HG03521 (cell line): ENCODE measurements at regions not wholly inside any gene's neighbourhood (a gene's known extent, or its start where the extent isn't known, plus 50 kb on each side); places are given as distances from the start of the nearest gene placed in this dataset.

Experiments used
- ATAC-seq: cut with Tn5 transposase; IDR thresholded peaks from one replicate; pipeline ENCODE4 v1.9.1; 2021; ENCODE audit warnings: mild to moderate bottlenecking, moderate library complexity; ENCODE audit not compliant: unreplicated experiment

DNA sequence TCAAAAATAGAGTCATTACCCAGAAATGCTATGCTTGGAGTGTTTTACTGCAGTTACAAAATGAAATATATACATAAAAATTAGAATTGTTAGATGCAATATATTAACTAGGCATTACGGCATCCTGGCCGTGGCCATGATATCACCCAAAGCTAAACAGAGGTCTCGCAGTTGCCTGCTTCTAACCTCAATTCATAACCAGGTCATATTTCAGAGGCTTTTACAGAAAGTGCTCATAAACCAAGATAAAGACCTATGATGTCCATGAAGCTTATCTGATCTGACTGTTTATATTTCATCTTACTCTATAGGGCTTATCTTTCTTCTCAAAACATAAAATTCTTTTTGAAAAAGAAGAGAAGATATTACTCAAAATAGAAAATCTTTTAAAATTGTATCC lies 664.5 kb upstream of the SALL1 start:
- no peak for ATAC-seq

DNA sequence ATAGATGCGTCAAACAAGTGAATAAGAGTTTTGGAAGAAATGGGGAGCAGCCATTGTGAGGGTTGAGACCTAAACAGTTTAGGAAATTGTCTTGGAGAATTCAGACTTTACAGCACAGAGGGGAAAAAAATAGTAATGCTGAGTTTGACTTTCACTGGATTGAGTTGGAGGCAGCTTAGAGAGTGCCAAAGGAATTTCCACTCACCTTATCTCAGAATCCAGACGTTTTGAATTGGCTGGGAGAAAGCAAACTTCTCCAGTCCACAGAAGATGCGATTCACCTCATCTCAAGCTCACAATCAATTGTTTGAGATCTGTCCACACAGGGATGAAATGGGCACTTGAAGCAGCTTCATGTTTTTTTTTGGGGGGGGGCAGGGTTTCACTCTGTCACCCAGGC lies 663.5 kb upstream of the SALL1 start:
- no peak for ATAC-seq

DNA sequence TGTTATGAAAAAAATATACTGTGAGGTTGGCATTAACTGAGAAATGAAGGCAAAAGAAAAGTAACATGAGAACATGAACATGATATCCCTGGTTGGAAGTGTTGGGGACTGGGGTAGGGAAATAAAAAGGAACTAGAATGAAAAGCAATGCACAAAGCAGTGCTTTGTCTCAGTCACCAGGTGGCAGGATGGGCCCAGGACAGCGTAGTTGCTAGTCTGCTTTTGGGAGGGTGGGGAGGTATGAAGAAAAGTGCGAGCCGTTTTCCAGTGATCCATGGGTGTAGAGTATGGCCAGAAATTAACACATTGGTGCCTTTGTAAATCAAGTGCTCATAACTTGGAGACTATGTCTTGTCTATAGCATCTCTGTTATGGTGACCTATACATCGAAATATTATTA lies 662.5 kb upstream of the SALL1 start:
- no peak for ATAC-seq

DNA sequence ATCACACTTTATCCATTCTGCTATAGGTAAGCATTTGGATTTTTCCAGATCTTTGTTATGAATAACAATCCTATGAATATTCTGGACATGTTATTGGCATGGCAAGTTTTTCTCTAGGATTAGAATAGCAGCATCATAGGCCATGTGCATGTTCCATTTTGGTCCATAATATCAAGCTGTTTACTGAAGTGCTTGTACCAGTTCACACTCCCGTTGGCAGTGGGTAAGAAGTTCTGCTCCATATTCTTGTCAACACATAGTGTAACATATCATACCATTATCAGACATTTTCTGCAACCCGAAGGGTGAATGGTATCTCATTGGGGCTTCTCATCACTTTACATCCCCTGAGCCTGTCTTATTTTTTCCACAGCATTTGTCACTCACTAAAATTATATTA lies 661.9 kb upstream of the SALL1 start:
- ATAC-seq: no peak

DNA sequence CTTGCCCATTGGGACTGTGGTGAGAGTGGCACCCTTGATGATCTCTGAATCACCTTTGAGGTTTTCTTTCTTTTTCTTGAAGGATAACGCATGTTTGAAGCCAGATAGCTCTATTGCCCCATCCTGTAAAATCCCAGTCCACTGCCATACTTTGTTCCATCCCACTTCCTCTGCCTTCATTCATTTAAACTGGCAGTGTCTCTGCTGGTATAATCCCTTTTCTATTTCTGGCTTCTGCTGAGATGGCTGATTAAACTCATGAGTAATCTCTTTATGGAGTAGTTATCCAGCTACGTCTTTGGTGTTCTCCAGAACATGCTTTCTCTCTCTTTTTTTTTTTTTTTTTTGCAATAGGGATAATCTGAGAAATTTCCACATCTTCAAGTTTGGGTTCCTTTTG lies 656.5 kb upstream of the SALL1 start:
- ATAC-seq: no peak

DNA sequence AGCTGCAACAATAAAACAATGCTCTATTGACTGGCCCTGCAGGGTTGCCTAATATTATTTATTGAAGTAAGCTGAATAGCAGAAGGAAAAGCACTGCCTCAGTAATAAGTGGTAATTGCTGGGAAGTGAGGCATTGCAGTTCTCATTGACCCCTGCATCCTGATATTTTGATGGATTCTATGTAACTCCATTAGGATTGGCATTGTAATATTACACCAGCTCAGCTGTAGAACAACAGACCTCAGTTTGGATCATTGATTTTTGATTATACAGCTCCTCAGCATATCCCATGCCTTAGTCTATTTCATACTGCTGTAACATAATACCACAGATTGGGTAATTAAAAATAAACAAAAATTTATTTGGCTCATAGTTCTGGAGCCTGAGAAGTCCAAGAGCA lies 650.6 kb upstream of the SALL1 start:
- ATAC-seq: no peak

DNA sequence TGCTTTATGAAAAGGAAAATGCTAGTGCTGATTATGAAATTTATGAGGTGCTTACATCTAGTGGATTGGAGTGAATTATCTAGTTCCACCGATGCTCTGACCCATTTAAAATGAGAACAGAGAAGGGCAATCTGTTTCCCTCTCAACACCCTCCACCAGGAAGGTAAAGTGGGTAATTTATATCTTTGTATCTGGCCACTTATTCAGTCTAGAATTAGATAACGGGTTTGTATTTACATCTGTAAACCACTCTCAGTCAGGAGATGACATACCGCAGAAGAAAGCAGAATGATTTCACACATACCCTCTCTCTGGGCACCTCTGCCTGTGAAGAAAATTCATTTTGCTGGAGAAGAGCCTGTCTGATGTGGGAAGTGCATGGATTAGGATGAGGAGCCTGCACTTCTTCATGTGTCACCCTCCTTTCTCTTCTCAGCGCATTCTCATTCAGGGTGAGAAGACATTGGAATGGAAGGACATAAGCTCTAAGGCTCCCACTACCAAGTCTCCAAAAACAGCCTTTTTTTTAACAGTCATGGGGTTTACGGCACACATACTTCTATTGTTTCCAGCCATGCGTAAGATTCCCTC lies 646.7 kb upstream of the SALL1 start:
- ATAC-seq: no peak

DNA sequence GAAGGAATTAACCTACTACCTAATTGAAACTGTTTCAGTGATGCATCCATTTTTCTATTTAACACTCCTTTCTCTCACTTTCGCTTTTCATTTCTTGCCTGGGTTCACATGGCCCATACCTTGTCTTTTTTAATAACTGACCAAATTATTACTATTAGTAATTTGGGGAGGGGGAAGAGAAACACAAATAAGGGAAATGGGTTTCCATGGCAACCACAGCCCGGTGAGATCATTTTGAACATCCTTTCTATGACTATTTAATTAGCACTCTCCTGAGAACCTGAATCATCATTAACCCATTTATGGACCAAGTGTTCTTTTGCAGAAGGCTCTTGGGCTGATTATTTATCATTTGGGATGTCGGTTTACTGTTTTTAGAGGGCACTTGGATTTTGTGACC lies 628.2 kb upstream of the SALL1 start:
- ATAC-seq: no peak

DNA sequence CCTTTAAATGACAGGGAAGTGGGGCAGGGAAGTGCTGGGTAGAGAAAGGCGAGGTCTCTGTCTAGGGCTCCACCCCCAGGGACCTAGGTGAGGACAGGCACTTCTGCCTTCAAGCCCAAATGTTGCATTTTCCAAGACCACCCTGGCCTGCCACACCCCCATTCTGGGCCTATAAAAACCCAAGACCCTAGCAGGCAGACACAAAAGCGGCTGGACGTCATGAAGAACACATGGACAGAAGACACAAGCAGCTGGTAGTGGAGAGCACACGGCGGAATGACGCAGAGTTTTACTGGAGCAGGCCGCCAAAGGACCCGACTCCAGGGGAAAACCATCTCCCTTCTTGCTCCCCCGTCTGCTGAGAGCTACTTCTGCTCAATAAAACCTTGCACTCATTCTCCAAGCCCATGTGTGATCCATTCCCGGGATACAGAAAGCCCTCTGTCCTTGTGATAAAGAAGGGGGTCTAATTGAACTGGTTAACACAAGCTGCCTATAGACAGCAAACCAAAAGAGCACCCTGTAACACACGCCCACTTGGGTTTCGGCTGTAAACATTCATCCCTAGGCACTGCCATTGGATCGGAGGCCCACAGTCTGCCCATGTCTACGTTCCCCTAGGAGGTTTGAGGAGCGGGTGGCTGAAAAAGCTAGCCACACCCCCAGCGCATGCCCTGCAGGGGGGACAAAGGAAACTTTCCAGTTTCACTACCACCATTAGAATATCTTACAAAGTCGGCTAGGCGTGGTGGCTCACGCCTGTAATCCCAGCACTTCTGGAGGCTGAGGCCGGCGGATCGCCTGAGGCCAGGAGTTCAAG lies 622.2 kb upstream of the SALL1 start:
- no peak for ATAC-seq

DNA sequence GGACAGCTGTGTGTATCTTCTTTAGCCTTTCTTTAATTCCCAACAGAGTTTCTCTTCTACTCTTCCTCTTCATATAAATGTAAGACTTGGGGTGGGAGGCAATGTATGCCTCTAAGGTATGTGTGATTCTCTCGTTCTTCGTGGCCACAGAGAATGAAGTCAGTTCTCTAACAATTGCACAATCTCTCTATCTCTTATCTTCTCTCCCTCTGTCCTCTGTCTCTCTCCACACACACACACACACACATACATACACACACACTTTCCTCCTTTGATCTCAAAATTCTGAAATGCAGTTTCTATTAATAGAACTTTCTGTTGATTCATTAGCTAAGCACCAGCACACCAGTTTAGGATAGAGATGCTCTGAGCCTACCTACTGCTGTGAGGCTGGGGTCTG lies 615.7 kb upstream of the SALL1 start:
- ATAC-seq: no peak

DNA sequence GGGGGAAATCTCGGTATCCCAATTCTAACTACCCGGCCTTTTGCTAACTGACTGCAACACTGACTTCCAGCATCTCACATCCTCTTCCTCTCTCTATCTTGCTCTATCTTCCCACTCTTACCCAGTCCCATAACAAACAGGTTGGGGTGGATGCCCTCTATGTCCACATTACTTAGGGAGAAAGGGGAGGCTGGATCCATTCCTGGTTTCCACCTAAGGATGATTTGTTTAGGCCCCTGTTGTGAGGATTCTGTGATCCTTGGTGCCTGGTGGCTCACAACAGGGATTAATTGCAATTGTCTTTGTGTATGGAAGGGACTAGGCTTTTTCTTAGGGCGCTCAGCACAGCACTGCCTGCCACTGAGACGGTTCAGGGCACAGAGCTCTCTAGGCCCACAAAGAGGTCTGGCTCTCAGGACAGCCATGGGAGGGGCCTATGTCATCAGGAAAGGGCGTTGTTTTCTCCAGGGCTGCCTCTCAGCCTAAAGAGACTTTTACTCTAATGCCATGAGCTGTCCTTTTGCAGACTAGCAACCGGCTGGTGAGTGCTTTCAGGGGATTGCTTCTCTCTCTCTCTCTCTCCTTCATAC lies 612.1 kb upstream of the SALL1 start:
- no peak for ATAC-seq

DNA sequence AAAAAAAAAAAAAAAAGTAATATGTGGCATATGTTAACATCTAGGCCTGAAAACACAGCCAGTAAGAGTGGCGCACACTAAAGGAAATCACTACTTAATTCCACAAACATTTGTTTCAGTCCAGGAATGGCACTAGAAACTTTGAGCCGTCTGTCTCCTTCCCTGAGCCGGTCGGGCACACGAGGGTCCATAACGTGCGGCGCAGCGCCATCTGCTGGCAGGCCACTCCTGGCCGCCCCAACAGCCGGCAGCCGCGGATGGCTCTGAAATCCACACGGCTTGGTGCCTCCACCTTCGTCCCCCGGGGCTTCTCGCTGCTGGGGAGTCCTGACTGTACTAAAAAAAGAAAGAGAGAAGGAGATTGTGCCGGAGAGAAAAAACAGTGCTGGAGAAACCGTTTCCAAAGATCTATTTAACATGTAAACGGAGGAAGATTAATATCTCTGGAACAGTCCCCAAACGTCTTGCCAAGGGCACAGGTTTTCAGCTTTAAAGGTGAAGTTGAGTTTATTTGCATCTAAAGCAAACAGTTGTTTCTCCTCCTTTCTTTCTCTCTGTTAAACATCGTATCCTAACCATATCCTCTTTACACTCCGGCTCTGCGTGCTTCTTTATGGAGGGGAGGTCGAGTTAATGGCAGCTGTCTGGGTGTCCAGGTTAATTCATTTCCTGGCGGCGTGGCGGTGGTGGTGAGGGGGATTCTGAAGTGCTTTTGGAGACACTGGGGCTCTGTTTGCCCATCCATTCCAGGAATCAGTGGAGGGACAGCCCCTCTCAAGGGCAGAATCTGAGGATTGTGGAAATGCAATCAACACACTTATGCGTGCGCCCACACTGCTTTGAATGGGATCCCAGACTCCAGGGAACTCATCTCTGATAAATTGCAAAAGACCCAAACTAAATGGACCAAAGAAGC lies 611.3 kb upstream of the SALL1 start:
- peak; percentile 88 for ATAC-seq

DNA sequence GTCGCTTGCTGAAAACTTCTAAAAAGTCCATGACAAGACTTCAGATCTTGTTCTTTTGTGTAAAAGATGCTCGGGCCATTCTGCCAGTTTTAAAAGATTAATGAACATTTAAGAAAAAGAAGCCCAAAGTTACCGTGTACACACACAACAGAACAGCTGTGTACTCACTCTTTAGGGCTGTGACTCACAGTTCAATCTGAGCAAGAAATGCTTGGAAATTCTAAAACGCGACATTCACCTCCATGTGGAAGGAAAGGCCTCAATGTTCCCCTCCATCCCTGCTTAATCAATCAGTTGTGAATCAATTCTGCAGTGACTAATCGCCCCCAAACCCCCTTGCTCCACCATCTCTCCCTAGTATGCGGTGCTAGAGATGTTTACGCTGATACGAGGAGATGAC lies 609.9 kb upstream of the SALL1 start:
- ATAC-seq: no peak

DNA sequence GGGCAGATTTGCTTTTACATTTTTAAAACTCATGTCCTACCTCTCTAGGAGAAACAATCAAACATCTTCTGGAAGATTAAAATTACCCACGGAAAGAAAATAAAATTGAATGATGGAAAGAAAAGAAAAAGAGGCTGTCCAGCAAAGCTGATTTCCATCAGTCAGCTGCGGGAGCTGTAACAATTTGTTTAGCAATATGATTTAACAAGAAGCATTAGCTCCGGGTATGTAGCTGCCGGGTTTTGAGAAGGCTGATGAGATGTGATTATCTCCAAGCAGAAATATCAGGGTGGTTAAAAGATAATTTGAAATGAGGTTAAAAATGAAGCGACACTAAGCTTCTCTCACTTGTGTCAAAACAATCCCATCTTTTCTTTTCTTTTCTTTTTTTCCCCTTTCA lies 608.9 kb upstream of the SALL1 start:
- no peak for ATAC-seq

DNA sequence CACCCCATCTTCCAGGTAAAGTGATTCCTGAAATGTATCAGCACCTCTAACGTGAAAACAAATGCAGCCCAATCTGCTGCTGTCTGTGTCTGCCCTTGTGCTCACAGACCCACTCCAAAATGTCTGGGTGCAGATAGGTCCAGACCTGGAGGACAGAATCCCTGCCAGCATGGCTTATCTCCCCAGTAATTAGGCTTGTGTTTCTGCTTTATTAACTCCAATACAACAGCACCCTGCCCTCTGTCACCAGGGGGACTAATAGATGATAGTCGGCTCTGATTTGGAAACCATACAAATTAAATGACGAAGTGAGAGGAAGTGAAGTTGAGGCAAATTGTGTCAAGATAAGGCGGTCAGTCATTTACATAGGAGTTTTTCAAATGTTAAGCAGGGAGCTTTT lies 608.3 kb upstream of the SALL1 start:
- ATAC-seq: no peak

DNA sequence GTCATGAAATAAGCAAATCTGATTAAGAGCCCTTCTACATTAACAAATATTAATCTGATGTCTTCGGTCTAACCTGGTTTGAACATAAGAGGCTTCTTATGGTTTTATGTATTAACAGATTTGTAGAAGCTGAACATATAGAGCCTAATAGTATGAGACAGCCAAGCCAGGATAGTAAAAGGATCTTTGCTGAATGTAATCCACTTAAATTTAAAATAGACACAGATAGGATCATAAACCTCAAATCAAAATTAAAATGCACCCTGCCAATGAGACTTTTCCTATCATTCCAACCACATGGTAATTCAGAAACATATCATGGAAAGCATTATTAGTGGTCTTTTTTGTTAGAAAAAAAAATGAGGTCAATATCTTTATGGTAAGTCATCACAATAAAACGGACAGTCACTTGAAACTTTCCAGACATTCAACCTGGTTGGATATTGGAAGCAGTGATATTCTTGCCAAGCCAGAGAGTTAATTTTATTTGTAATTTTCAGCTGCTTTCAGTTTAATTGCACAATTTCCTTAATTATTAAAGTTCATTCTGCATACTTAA lies 606.9 kb upstream of the SALL1 start:
- ATAC-seq: no peak

DNA sequence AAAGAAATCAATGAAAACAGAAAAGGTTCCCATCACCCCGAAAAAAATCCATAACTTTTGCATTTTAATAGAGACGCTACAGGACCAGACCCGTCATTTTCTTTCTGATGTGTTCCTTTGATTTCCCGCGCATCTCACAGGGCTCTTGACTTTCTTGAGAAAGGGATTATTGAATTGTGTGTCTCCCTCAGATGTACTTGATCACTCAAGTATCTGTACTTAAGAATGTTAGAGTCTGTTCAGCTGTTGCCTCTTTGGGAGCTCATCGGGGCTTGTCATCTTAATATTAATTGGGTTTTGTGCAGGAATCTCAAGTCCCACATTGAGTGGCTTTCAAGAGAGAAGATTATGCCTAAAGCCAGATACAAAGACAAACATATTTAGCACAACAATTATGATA lies 606.4 kb upstream of the SALL1 start:
- ATAC-seq: no peak

DNA sequence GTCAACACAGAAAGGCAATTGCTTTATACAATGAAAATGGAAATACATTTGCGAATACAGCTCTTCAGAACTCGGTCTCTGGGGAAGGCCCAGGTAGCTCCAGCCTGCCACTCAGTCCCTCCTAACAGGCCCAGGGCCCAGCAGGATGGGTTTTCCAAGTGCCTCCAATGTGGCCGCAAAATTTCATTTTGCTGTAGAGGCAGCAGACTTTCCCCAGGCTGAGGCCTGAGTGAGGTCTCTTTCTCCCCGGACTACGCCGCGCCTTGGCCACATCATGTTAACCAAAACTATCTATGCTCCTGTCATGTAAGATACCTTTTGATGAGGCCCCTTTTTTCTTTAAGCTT lies 606.0 kb upstream of the SALL1 start:
- no peak for ATAC-seq

DNA sequence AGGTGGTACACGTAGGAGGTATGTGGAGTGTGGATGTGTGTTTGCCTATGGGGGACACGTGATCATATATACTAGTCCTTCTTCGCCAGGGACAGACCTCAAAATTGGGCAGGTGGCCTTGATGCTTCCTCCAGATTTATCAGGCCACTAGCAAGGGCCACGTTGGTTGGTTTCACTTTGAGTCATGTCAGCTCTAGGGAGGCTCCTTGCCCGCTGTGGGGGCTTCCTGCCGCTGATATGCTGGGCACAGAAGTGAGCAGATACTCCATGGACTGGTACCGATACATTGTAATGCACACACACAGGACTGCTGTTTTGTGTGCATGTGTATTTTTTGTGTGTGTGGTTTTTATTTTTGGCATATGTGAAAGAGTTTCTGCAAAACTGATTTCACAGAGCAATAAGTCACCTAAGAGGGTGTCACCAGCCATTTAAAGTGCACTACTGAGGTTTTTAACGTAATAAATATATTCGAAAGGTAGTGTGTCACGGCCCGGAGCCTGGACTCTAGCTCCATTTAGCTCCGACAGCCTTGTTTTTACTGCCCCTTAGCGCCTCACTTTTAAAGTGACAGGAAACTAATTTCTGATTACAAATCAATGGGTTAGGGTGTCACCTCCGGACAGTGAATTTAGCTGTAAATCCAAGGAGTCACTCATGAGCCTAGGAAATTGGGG lies 605.5 kb upstream of the SALL1 start:
- no peak for ATAC-seq

DNA sequence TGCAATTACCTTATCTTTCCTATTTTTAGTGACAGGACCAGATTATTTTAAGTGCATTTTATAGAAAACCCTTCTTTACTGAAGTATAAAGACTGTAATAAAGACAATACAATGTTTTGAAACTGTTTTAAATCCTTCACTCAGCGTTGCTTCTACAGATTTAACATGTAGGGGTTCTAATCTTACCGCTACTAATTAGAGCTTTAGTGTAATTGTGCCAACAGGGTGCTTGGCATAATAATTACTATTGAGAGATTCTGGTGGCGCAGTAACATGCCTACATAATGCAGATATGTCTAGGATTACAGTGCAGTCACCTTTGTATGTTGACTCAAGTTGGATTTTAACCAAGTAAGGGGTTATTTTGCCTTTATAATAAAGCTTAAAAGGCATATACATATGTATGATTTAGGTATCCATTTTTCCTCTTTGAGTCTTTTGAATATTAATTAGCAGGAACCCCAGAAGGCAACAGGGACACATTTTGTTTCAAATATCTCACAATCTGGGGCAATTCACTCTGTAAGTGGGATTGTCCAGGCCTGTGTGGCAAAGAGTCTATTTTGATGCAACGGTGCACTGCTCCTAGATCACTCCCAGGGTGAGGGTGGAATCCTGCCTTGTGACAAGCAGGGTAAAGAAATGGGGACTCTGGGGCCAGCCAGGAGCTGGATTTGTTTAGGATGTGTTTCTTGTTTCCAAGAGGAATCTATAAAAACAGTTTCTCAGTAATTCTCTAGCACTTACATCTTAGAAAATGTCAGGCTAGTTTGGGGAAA lies 604.7 kb upstream of the SALL1 start:
- no peak for ATAC-seq
